ENCODE measurements at regions not wholly inside any gene's neighbourhood (a gene's known extent, or its start where the extent isn't known, plus 50 kb on each side); places are given as distances from the start of the nearest gene placed in this dataset.

DNA sequence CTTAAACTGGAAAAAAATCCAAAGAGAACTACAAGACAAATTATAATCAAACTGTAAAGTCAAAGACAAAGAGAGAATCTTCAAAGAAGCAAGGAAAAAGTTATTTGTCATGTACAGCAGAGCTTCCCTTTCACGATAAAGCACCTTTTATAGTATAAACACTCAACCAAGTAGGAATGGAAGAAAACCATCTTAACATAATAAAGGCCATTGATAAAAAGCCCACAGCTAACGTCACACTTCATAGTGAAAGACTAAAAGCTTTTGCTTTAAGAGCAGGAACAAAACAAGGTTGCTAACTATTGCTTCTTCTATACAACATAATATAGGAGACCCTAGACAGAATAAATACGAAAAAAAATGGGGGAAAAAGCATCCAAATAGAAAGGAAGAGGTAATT is 595.7 kb upstream of the POU3F4 start:
- no peak overlapping the region for H3K4me3 Mint-ChIP-seq (ENCODE audit: unreplicated experiment)
- no peaks in the 10 kb centered on the region for H3K36me3 Mint-ChIP-seq (ENCODE audit: unreplicated experiment)
- no peaks in the 10 kb centered on the region for H3K4me1 Mint-ChIP-seq (ENCODE audit: unreplicated experiment)
- no peak overlapping the region for H3K27ac Mint-ChIP-seq (ENCODE audit: unreplicated experiment)
- peaks cover 28% of the 10 kb centered on the region for H3K9me3 Mint-ChIP-seq (ENCODE audit: unreplicated experiment)
- DNase-seq (ENCODE audit: extremely low spot score, unreplicated experiment): no peak
- TF ChIP-seq, protein P1, sequence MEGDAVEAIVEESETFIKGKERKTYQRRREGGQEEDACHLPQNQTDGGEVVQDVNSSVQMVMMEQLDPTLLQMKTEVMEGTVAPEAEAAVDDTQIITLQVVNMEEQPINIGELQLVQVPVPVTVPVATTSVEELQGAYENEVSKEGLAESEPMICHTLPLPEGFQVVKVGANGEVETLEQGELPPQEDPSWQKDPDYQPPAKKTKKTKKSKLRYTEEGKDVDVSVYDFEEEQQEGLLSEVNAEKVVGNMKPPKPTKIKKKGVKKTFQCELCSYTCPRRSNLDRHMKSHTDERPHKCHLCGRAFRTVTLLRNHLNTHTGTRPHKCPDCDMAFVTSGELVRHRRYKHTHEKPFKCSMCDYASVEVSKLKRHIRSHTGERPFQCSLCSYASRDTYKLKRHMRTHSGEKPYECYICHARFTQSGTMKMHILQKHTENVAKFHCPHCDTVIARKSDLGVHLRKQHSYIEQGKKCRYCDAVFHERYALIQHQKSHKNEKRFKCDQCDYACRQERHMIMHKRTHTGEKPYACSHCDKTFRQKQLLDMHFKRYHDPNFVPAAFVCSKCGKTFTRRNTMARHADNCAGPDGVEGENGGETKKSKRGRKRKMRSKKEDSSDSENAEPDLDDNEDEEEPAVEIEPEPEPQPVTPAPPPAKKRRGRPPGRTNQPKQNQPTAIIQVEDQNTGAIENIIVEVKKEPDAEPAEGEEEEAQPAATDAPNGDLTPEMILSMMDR (IDR thresholded peaks at IDR 0.05): no peak
- no peaks in the 10 kb centered on the region for H3K27me3 Mint-ChIP-seq (ENCODE audit: unreplicated experiment)

DNA sequence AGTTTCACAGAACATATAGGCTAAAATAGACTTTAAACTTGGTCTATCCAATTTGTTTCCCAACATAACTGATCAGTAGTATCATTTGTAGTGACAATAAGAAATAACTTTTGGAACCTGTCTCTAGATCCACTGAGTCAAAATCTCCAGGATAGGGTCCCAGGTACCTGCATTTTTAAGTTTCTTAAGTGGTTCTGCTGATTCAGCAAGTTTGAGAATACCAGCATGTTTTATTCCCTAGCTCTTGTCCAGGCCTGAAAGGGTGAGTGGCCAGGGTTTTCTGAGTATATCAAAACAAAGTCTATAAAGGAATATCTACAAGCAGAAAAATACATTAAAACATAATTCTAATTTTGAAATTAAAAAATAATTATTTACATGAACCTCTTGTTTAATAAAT is 573.1 kb upstream of the POU3F4 start:
- H3K27ac Mint-ChIP-seq (ENCODE audit: unreplicated experiment): no peak overlapping the region
- no peak for DNase-seq (ENCODE audit: extremely low spot score, unreplicated experiment)
- no peaks in the 10 kb centered on the region for H3K36me3 Mint-ChIP-seq (ENCODE audit: unreplicated experiment)
- peaks cover 46% of the 10 kb centered on the region for H3K9me3 Mint-ChIP-seq (ENCODE audit: unreplicated experiment)
- TF ChIP-seq, protein P1 (IDR thresholded peaks at IDR 0.05): no peak
- H3K4me3 Mint-ChIP-seq (ENCODE audit: unreplicated experiment): no peak overlapping the region
- H3K27me3 Mint-ChIP-seq (ENCODE audit: unreplicated experiment): no peaks in the 10 kb centered on the region
- no peaks in the 10 kb centered on the region for H3K4me1 Mint-ChIP-seq (ENCODE audit: unreplicated experiment)

DNA sequence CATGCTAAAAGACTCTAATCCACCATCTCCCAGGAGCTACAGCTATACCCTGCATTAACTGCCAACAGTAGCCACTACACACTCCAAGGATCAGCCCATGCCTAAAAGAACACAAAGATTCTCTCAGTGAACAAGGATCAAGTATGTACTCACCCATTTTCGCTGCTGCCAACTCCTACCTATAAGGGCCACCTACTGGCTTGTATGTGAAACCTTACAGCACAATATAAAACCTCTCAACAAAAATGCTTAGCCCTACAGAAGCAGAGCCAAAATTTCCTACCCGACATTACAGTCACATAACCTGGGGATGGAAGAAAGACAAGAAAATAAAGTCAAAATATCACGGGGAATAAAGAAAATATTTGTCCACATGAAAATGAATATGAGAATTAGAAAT is 562.8 kb upstream of the POU3F4 start:
- no peaks in the 10 kb centered on the region for H3K36me3 Mint-ChIP-seq (ENCODE audit: unreplicated experiment)
- peaks cover 56% of the 10 kb centered on the region for H3K9me3 Mint-ChIP-seq (ENCODE audit: unreplicated experiment)
- TF ChIP-seq, protein P1 (IDR thresholded peaks at IDR 0.05): no peak
- H3K4me1 Mint-ChIP-seq (ENCODE audit: unreplicated experiment): no peaks in the 10 kb centered on the region
- H3K27ac Mint-ChIP-seq (ENCODE audit: unreplicated experiment): no peak overlapping the region
- no peak for DNase-seq (ENCODE audit: extremely low spot score, unreplicated experiment)
- no peak overlapping the region for H3K4me3 Mint-ChIP-seq (ENCODE audit: unreplicated experiment)
- no peaks in the 10 kb centered on the region for H3K27me3 Mint-ChIP-seq (ENCODE audit: unreplicated experiment)

DNA sequence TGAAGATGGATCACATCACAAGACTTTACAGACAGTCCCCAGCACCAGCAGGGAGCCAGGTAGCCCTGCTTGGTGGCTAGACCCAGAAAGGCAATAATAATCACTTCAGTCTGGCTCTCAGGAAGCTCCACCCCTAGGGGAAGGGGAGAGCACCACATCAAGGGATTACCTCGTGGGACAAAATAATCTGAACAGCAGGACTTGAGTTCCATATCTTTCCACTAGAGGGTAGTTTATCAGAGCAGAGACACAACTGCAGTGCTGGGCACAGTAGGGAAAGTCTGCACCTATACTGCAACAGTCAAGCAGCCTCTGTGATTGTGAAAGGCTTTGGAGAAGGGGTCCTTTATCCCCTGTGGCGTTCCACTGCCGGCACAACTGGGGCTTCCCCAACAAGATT is 547.0 kb upstream of the POU3F4 start:
- Mint-ChIP-seq H3K27me3 (ENCODE audit: unreplicated experiment) (no peaks in the 10 kb centered on the region), H3K4me3 (ENCODE audit: unreplicated experiment) (no peak overlapping the region), H3K4me1 (ENCODE audit: unreplicated experiment) (no peaks in the 10 kb centered on the region), H3K36me3 (ENCODE audit: unreplicated experiment) (no peaks in the 10 kb centered on the region), H3K27ac (ENCODE audit: unreplicated experiment) (no peak overlapping the region), H3K9me3 (ENCODE audit: unreplicated experiment) (peaks cover 36% of the 10 kb centered on the region)
- no peak for DNase-seq (ENCODE audit: extremely low spot score, unreplicated experiment)
- TF ChIP-seq, protein P1 (IDR thresholded peaks at IDR 0.05): no peak

DNA sequence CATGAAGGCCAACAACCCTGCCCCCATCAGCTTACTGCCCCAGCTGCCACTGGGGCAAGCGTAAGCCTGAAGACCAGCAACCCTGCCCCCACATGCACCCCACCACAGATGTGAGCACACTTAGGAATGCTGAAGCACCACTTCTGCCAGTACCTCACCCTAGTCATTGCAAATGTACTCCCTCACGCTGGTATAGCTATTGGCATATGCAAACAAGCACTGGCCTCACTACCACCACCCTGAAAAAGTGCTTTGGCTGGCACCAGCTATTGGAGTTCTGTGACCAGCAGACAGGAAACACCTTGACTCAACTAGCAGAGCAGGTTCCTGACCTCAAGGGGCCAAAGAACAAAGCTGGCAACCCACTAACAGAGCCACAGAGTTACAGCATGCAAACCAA is 534.4 kb upstream of the POU3F4 start:
- Mint-ChIP-seq H3K4me1 (ENCODE audit: unreplicated experiment) (no peaks in the 10 kb centered on the region), H3K4me3 (ENCODE audit: unreplicated experiment) (no peak overlapping the region), H3K9me3 (ENCODE audit: unreplicated experiment) (peaks cover 41% of the 10 kb centered on the region), H3K36me3 (ENCODE audit: unreplicated experiment) (no peaks in the 10 kb centered on the region), H3K27me3 (ENCODE audit: unreplicated experiment) (no peaks in the 10 kb centered on the region), H3K27ac (ENCODE audit: unreplicated experiment) (no peak overlapping the region)
- TF ChIP-seq, protein P1 (IDR thresholded peaks at IDR 0.05): no peak
- no peak for DNase-seq (ENCODE audit: extremely low spot score, unreplicated experiment)
